ENCODE measurements at regions not wholly inside any gene's neighbourhood (a gene's known extent, or its start where the extent isn't known, plus 50 kb on each side); places are given as distances from the start of the nearest gene placed in this dataset.

DNA sequence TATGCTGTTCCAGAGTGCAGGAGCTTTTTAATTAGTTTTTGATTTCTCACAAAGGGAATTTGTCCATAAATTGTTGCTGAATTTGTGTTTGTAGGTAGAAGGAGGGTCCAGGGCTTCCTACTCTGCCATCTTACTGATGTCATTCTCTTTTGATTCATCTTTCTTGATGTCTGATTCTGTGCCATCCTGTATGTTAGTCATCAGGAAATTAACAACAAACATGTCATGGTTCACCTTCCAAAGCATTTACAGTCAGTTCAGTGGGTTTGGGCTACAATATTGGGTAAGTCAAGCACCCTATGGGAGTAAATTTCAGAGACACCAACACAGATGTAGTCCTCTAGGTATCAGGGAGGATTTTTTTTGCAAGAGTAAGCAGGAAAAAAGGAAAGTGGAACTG, 135.2 kb upstream of the SLC38A2 start:
- Histone ChIP-seq H3K27me3 (ENCODE audit: insufficient read depth, low read length) (no peaks in the 10 kb centered on the region), H2AFZ (ENCODE audit: low read length, unreplicated experiment) (no peak overlapping the region), H3K4me3 (ENCODE audit: low read depth, low read length) (no peak overlapping the region), H3K4me1 (ENCODE audit: control insufficient read depth, insufficient read depth, low read length, unreplicated experiment) (peaks cover 8% of the 10 kb centered on the region), H3K36me3 (ENCODE audit: insufficient read depth, low read length) (peaks cover 15% of the 10 kb centered on the region), H3K79me2 (ENCODE audit: control insufficient read depth, insufficient read depth, low read length, unreplicated experiment) (no peaks in the 10 kb centered on the region), H3K27ac (ENCODE audit: low read depth, low read length) (0 out of 2 replicates have a peak overlapping the region, but pooled peaks have one; percentile 1)

DNA sequence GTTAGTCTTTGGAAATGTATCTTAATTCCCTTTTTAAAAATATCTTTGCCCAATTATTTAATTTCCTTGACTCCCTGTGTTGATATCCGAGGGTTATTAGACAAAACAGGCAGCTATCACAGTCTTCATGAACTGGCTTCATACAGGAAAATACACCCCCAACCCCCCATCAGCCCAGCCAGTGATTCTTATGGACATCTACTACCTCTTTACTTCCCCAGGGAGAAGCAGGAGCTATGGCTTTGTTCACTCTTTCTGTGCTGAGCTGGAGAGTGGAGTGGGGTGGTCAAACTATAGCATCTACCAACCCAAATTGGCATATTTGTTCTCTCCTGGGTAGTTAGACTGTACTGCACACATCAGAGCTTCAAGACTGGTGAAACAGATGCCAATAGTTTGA, 134.4 kb upstream of the SLC38A2 start:
- peaks cover 8% of the 10 kb centered on the region for H3K4me1 ChIP-seq (ENCODE audit: control insufficient read depth, insufficient read depth, low read length, unreplicated experiment)
- H3K79me2 ChIP-seq (ENCODE audit: control insufficient read depth, insufficient read depth, low read length, unreplicated experiment): no peaks in the 10 kb centered on the region
- no peak overlapping the region for H3K4me3 ChIP-seq (ENCODE audit: low read depth, low read length)
- H3K27me3 ChIP-seq (ENCODE audit: insufficient read depth, low read length): no peaks in the 10 kb centered on the region
- peaks cover 16% of the 10 kb centered on the region for H3K36me3 ChIP-seq (ENCODE audit: insufficient read depth, low read length)
- H2AFZ ChIP-seq (ENCODE audit: low read length, unreplicated experiment): no peak overlapping the region
- no peak overlapping the region for H3K27ac ChIP-seq (ENCODE audit: low read depth, low read length)

DNA sequence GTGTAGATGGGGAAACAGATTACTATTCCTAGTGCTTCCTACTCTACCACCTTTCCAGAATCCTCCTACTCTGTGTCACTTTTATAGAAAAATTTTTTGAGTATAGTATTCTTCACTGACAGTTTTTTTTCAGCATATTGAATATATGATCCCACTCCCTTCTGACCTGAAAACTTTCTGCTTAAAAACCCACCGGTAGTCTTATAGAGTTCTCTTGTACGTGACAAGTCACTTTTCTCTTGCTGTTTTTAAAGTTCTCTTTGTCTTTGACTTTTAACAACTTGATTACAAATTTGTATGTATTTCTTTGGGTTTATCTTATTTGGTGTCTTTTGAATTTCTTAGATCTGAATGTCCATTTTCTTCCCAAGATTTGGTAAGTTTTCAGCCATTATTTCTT, 133.6 kb upstream of the SLC38A2 start:
- no peak overlapping the region for H2AFZ ChIP-seq (ENCODE audit: low read length, unreplicated experiment)
- H3K27ac ChIP-seq (ENCODE audit: low read depth, low read length): no peak overlapping the region
- H3K36me3 ChIP-seq (ENCODE audit: insufficient read depth, low read length): peaks cover 20% of the 10 kb centered on the region
- H3K79me2 ChIP-seq (ENCODE audit: control insufficient read depth, insufficient read depth, low read length, unreplicated experiment): no peaks in the 10 kb centered on the region
- peaks cover 8% of the 10 kb centered on the region for H3K4me1 ChIP-seq (ENCODE audit: control insufficient read depth, insufficient read depth, low read length, unreplicated experiment)
- no peak overlapping the region for H3K4me3 ChIP-seq (ENCODE audit: low read depth, low read length)
- H3K27me3 ChIP-seq (ENCODE audit: insufficient read depth, low read length): no peaks in the 10 kb centered on the region

DNA sequence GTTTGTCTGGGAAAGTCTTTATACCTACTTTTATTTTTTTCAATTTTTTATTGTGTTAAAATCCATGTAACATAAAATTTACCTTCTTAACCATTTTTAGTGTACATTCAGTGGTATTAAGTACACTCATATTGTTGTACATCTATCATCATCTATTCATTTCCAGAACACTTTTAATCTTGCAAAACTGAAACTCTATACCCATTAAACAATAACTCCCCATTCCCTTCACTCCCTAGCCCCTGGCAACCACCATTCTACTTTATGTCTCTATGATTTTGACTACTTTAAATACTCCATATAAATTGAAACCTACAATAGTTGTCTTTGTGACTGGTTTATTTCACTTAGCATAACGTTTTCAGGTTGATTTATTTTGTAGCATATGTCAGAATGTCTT, 131.9 kb upstream of the SLC38A2 start:
- H3K4me3 ChIP-seq (ENCODE audit: low read depth, low read length): no peak overlapping the region
- no peak overlapping the region for H3K27ac ChIP-seq (ENCODE audit: low read depth, low read length)
- no peaks in the 10 kb centered on the region for H3K79me2 ChIP-seq (ENCODE audit: control insufficient read depth, insufficient read depth, low read length, unreplicated experiment)
- no peaks in the 10 kb centered on the region for H3K27me3 ChIP-seq (ENCODE audit: insufficient read depth, low read length)
- peaks cover 8% of the 10 kb centered on the region for H3K4me1 ChIP-seq (ENCODE audit: control insufficient read depth, insufficient read depth, low read length, unreplicated experiment)
- H2AFZ ChIP-seq (ENCODE audit: low read length, unreplicated experiment): no peak overlapping the region
- peaks cover 28% of the 10 kb centered on the region for H3K36me3 ChIP-seq (ENCODE audit: insufficient read depth, low read length)

- peaks cover 8% of the 10 kb centered on the region for H3K4me1 ChIP-seq (ENCODE audit: control insufficient read depth, insufficient read depth, low read length, unreplicated experiment)
- no peak overlapping the region for H3K27ac ChIP-seq (ENCODE audit: low read depth, low read length)
- H3K36me3 ChIP-seq (ENCODE audit: insufficient read depth, low read length): peaks cover 28% of the 10 kb centered on the region
- H3K27me3 ChIP-seq (ENCODE audit: insufficient read depth, low read length): no peaks in the 10 kb centered on the region
- H2AFZ ChIP-seq (ENCODE audit: low read length, unreplicated experiment): no peak overlapping the region
- H3K4me3 ChIP-seq (ENCODE audit: low read depth, low read length): no peak overlapping the region
- no peaks in the 10 kb centered on the region for H3K79me2 ChIP-seq (ENCODE audit: control insufficient read depth, insufficient read depth, low read length, unreplicated experiment)
Measured at GRCh38 chr12:46503637-46504175, 131.1 kb upstream of the SLC38A2 start.

DNA sequence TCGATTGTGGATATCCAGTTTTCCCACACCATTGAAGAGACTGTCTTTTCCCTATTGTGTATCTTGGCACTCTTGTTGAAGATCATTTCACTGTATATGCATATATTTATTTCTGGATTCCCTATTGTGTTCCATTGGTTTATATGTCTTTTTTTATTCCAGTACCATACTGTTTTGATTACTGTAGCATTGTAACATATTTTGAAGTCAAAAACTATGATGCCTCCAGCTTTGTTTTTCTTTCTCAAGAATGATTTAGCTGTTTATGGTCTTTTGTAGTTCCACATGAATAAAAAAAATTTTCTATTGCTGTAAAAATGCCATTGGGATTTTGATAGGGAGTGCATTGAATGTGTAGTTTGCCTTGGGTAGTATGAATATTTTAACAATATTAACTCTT, 128.1 kb upstream of the SLC38A2 start:
- Histone ChIP-seq H3K27me3 (ENCODE audit: insufficient read depth, low read length) (no peaks in the 10 kb centered on the region), H3K36me3 (ENCODE audit: insufficient read depth, low read length) (peaks cover 20% of the 10 kb centered on the region), H3K79me2 (ENCODE audit: control insufficient read depth, insufficient read depth, low read length, unreplicated experiment) (no peaks in the 10 kb centered on the region), H2AFZ (ENCODE audit: low read length, unreplicated experiment) (no peak overlapping the region), H3K4me1 (ENCODE audit: control insufficient read depth, insufficient read depth, low read length, unreplicated experiment) (no peaks in the 10 kb centered on the region), H3K4me3 (ENCODE audit: low read depth, low read length) (no peak overlapping the region), H3K27ac (ENCODE audit: low read depth, low read length) (no peak overlapping the region)

GRCh38 chr12:46499901-46500300, 127.3 kb upstream of the SLC38A2 start:
- Histone ChIP-seq H3K36me3 (ENCODE audit: insufficient read depth, low read length) (peaks cover 20% of the 10 kb centered on the region), H2AFZ (ENCODE audit: low read length, unreplicated experiment) (no peak overlapping the region), H3K4me1 (ENCODE audit: control insufficient read depth, insufficient read depth, low read length, unreplicated experiment) (peaks cover 4% of the 10 kb centered on the region), H3K79me2 (ENCODE audit: control insufficient read depth, insufficient read depth, low read length, unreplicated experiment) (no peaks in the 10 kb centered on the region), H3K4me3 (ENCODE audit: low read depth, low read length) (no peak overlapping the region), H3K27me3 (ENCODE audit: insufficient read depth, low read length) (no peaks in the 10 kb centered on the region), H3K27ac (ENCODE audit: low read depth, low read length) (no peak overlapping the region)

GRCh38 chr12:46499226-46499625, 126.7 kb upstream of the SLC38A2 start:
- Histone ChIP-seq H3K4me3 (ENCODE audit: low read depth, low read length) (no peak overlapping the region), H3K27ac (ENCODE audit: low read depth, low read length) (no peak overlapping the region), H2AFZ (ENCODE audit: low read length, unreplicated experiment) (no peak overlapping the region)

DNA sequence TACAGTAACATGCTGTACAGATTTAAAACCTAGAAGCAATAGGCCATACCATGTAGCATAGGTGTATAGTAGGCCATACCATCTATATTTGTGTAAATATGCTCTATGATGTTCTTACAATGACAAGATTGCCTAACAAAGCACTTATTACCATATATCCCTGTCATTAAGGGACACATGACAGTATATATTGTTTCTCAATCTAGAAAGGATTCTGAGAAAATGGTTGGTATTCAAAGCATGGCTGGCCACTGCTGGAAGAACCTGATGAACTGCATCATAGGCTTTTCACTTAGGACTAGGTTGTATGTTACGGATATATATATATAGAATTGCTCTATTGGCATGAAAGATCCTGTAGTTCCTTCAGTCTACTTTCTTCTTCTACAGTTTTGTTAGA, 125.2 kb upstream of the SLC38A2 start:
- Histone ChIP-seq H3K36me3 (ENCODE audit: insufficient read depth, low read length) (peaks cover 15% of the 10 kb centered on the region; the same call in 1 of the 2 replicates), H3K27me3 (ENCODE audit: insufficient read depth, low read length) (no peaks in the 10 kb centered on the region), H3K27ac (ENCODE audit: low read depth, low read length) (no peak overlapping the region), H3K4me1 (ENCODE audit: control insufficient read depth, insufficient read depth, low read length, unreplicated experiment) (peaks cover 25% of the 10 kb centered on the region), H2AFZ (ENCODE audit: low read length, unreplicated experiment) (no peak overlapping the region), H3K79me2 (ENCODE audit: control insufficient read depth, insufficient read depth, low read length, unreplicated experiment) (no peaks in the 10 kb centered on the region), H3K4me3 (ENCODE audit: low read depth, low read length) (no peak overlapping the region)

More at GRCh38 chr12:46499226-46499625, 126.7 kb upstream of the SLC38A2 start:
- Histone ChIP-seq H3K36me3 (ENCODE audit: insufficient read depth, low read length) (peaks cover 20% of the 10 kb centered on the region; the same call in 1 of the 2 replicates), H3K4me1 (ENCODE audit: control insufficient read depth, insufficient read depth, low read length, unreplicated experiment) (peaks cover 11% of the 10 kb centered on the region), H3K79me2 (ENCODE audit: control insufficient read depth, insufficient read depth, low read length, unreplicated experiment) (no peaks in the 10 kb centered on the region), H3K27me3 (ENCODE audit: insufficient read depth, low read length) (no peaks in the 10 kb centered on the region)

- H2AFZ ChIP-seq (ENCODE audit: low read length, unreplicated experiment): peak overlapping the region; percentile 24
Measured at GRCh38 chr12:46494424-46494823, 121.9 kb upstream of the SLC38A2 start.

GRCh38 chr12:46493834-46494181, 121.2 kb upstream of the SLC38A2 start:
- Histone ChIP-seq H3K36me3 (ENCODE audit: insufficient read depth, low read length) (0 out of 2 replicates have a peak, but pooled peaks cover 2% of the 10 kb centered on the region), H3K79me2 (ENCODE audit: control insufficient read depth, insufficient read depth, low read length, unreplicated experiment) (no peaks in the 10 kb centered on the region), H3K27me3 (ENCODE audit: insufficient read depth, low read length) (no peaks in the 10 kb centered on the region), H2AFZ (ENCODE audit: low read length, unreplicated experiment) (no peak overlapping the region), H3K27ac (ENCODE audit: low read depth, low read length) (peak overlapping the region; percentile 91), H3K4me3 (ENCODE audit: low read depth, low read length) (peak overlapping the region; percentile 47), H3K4me1 (ENCODE audit: control insufficient read depth, insufficient read depth, low read length, unreplicated experiment) (peaks cover 61% of the 10 kb centered on the region)

More at GRCh38 chr12:46494424-46494823, 121.9 kb upstream of the SLC38A2 start:
- peak overlapping the region; percentile 91 for H3K27ac ChIP-seq (ENCODE audit: low read depth, low read length)
- H3K79me2 ChIP-seq (ENCODE audit: control insufficient read depth, insufficient read depth, low read length, unreplicated experiment): no peaks in the 10 kb centered on the region
- H3K27me3 ChIP-seq (ENCODE audit: insufficient read depth, low read length): no peaks in the 10 kb centered on the region
- peak overlapping the region; percentile 47 for H3K4me3 ChIP-seq (ENCODE audit: low read depth, low read length)
- peaks cover 58% of the 10 kb centered on the region for H3K4me1 ChIP-seq (ENCODE audit: control insufficient read depth, insufficient read depth, low read length, unreplicated experiment)
- 0 out of 2 replicates have a peak, but pooled peaks cover 2% of the 10 kb centered on the region for H3K36me3 ChIP-seq (ENCODE audit: insufficient read depth, low read length)

All from ACC112 (cell line).